GM19372 (cell line): ENCODE measurements at regions not wholly inside any gene's neighbourhood (a gene's known extent, or its start where the extent isn't known, plus 50 kb on each side); places are given as distances from the start of the nearest gene placed in this dataset.

ENCODE experiments used
- ATAC-seq: cut with Tn5 transposase; IDR thresholded peaks from one replicate; pipeline ENCODE4 v1.9.1; 2021; ENCODE audit warnings: mild to moderate bottlenecking, low read depth, moderate library complexity; ENCODE audit not compliant: unreplicated experiment

GRCh38 chr13:70714993-70715392 is 606.7 kb upstream of the KLHL1 start:
- no peak for ATAC-seq

GRCh38 chr13:70708775-70709174 is 600.5 kb upstream of the KLHL1 start:
- no peak for ATAC-seq

- ATAC-seq = no peak
Measured at GRCh38 chr13:70703755-70704154, 595.5 kb upstream of the KLHL1 start.

- no peak for ATAC-seq
Measured at GRCh38 chr13:70694996-70695715, 586.9 kb upstream of the KLHL1 start.

- ATAC-seq = no peak
Measured at GRCh38 chr13:70668983-70669382, 560.7 kb upstream of the KLHL1 start.

GRCh38 chr13:70668293-70668692 is 560.0 kb upstream of the KLHL1 start:
- no peak for ATAC-seq

GRCh38 chr13:70666883-70667556 is 558.8 kb upstream of the KLHL1 start:
- no peak for ATAC-seq

- ATAC-seq = no peak
Measured at GRCh38 chr13:70662231-70662940, 554.1 kb upstream of the KLHL1 start.

- ATAC-seq = no peak
Measured at GRCh38 chr13:70644052-70644451, 535.8 kb upstream of the KLHL1 start.

- ATAC-seq = no peak
Measured at GRCh38 chr13:70634893-70635292, 526.6 kb upstream of the KLHL1 start.

GRCh38 chr13:70630247-70630646 is 522.0 kb upstream of the KLHL1 start:
- no peak for ATAC-seq

- ATAC-seq = no peak
Measured at GRCh38 chr13:70623239-70623638, 515.0 kb upstream of the KLHL1 start.

- no peak for ATAC-seq
Measured at GRCh38 chr13:70622796-70623195, 514.5 kb upstream of the KLHL1 start.

GRCh38 chr13:70619936-70620335 is 511.7 kb upstream of the KLHL1 start:
- ATAC-seq = no peak

GRCh38 chr13:70616847-70617246 is 508.6 kb upstream of the KLHL1 start:
- no peak for ATAC-seq

- no peak for ATAC-seq
Measured at GRCh38 chr13:70613295-70613694, 505.0 kb upstream of the KLHL1 start.

GRCh38 chr13:70612881-70613280 is 504.6 kb upstream of the KLHL1 start:
- ATAC-seq = no peak

- ATAC-seq = no peak
Measured at GRCh38 chr13:70604448-70604847, 496.2 kb upstream of the KLHL1 start.

GRCh38 chr13:70593716-70594115 is 485.5 kb upstream of the KLHL1 start:
- ATAC-seq = no peak

GRCh38 chr13:70585109-70585508 is 476.9 kb upstream of the KLHL1 start:
- ATAC-seq = no peak

- no peak for ATAC-seq
Measured at GRCh38 chr13:70580825-70581224, 472.6 kb upstream of the KLHL1 start.

- ATAC-seq = no peak
Measured at GRCh38 chr13:70579941-70580340, 471.7 kb upstream of the KLHL1 start.
